CD14-positive monocyte (primary cell): ENCODE measurements at regions not wholly inside any gene's neighbourhood (a gene's known extent, or its start where the extent isn't known, plus 50 kb on each side); places are given as distances from the start of the nearest gene placed in this dataset.
"Not testable (repeated sequence)": the region's sequence is repeated elsewhere in the genome, so short reads cannot be mapped to it uniquely, and the experiment has no call there.

Experiments used
- DNase-seq, 3 donors: peaks; one replicate each; pipeline ENCODE4 v3.0.0-alpha.2; 2011 to 2022
- H2AFZ ChIP-seq: 2 replicates; pipeline ENCODE4 v1.6.0; 2012; ENCODE audit warnings: mild to moderate bottlenecking, low read depth, low read length, inconsistent platforms; ENCODE audit not compliant: insufficient read depth, poor library complexity, severe bottlenecking
- H3K27ac ChIP-seq, 2 donors: 1 replicate in 1 of 2; 2 replicates in 1 of 2; pipeline ENCODE4 v1.5.1; 2012 to 2013; ENCODE audit warnings: low read length in 2 of 2, control low read depth in 1 of 2, inconsistent platforms in 1 of 2, low read depth in 1 of 2, mild to moderate bottlenecking in 1 of 2
- H3K27me3 ChIP-seq, 2 donors: one replicate each; pipeline versions ENCODE4 v1.6.0 to v1.6.1; 2011 to 2013; ENCODE audit warnings: low read length in 2 of 2; ENCODE audit not compliant: control insufficient read depth in 2 of 2, insufficient read depth in 2 of 2
- H3K36me3 ChIP-seq, 2 donors: replicated peaks in 1 of 2; 1 replicate in 1 of 2; 2 replicates in 1 of 2; pipeline versions ENCODE4 v1.5.1 to v1.6.1; 2012 to 2013; ENCODE audit warnings: low read length in 2 of 2, control low read depth in 1 of 2, inconsistent platforms in 1 of 2, mild to moderate bottlenecking in 1 of 2; ENCODE audit not compliant: insufficient read depth in 2 of 2, control insufficient read depth in 1 of 2
- H3K4me1 ChIP-seq, 2 donors: 1 replicate in 1 of 2; 2 replicates in 1 of 2; pipeline versions ENCODE4 v1.5.1 to v1.6.1; 2012 to 2013; ENCODE audit warnings: low read length in 2 of 2, control low read depth in 1 of 2, inconsistent platforms in 1 of 2, mild to moderate bottlenecking in 1 of 2, moderate library complexity in 1 of 2; ENCODE audit not compliant: insufficient read depth in 2 of 2, control insufficient read depth in 1 of 2
- H3K4me2 ChIP-seq: replicated peaks from 2 replicates; pipeline ENCODE3; 2012; ENCODE audit warnings: low read length, moderate library complexity, mild to moderate bottlenecking; ENCODE audit not compliant: poor library complexity, severe bottlenecking; ENCODE audit errors: extremely low read depth
- H3K4me3 ChIP-seq, 3 experiments: fragments of 200-600 bp in 1 of 3; sonication (generic) in 1 of 3; replicated peaks in 1 of 3; 1 replicate in 2 of 3; 2 replicates in 1 of 3; pipeline ENCODE4 v1.5.1; 2011 to 2013; ENCODE audit warnings: low read length in 3 of 3, mild to moderate bottlenecking in 3 of 3, control low read depth in 2 of 3, low read depth in 2 of 3, inconsistent platforms in 1 of 3, moderate library complexity in 1 of 3
- H3K79me2 ChIP-seq: 2 replicates; pipeline ENCODE4 v1.6.0; 2012; ENCODE audit warnings: mild to moderate bottlenecking, control low read depth, inconsistent platforms, low read length, moderate library complexity; ENCODE audit not compliant: insufficient read depth
- H3K9ac ChIP-seq: 2 replicates; pipeline ENCODE4 v1.6.0; 2017; ENCODE audit warnings: low read length, mild to moderate bottlenecking; ENCODE audit not compliant: insufficient read depth, poor library complexity, severe bottlenecking
- H3K9me3 ChIP-seq, 2 donors: replicated peaks in 1 of 2; 1 replicate in 1 of 2; 2 replicates in 1 of 2; pipeline versions ENCODE4 v1.5.1 to v1.6.1; 2012 to 2013; ENCODE audit warnings: low read length in 2 of 2, control low read depth in 1 of 2; ENCODE audit not compliant: control insufficient read depth in 1 of 2, insufficient read depth in 1 of 2
- H4K20me1 ChIP-seq: 2 replicates; pipeline ENCODE4 v1.6.0; 2012; ENCODE audit warnings: mild to moderate bottlenecking, low read length, control low read depth, moderate library complexity; ENCODE audit not compliant: insufficient read depth
- H3K27ac Mint-ChIP-seq, 7 donors: one replicate each; pipeline ENCODE4 v1.8.0; 2020; ENCODE audit warnings: mild to moderate bottlenecking in 7 of 7, mixed read lengths in 7 of 7, moderate library complexity in 6 of 7, inconsistent platforms in 2 of 7
- H3K27me3 Mint-ChIP-seq, 3 donors: one replicate each; pipeline ENCODE4 v1.8.0; 2021 to 2022; ENCODE audit warnings: low read depth in 3 of 3, mild to moderate bottlenecking in 3 of 3, mixed read lengths in 3 of 3, moderate library complexity in 3 of 3, inconsistent platforms in 1 of 3
- H3K36me3 Mint-ChIP-seq, 2 donors: one replicate each; pipeline ENCODE4 v1.8.0; 2020; ENCODE audit warnings: mixed read lengths in 2 of 2, inconsistent platforms in 1 of 2, mild to moderate bottlenecking in 1 of 2
- H3K4me1 Mint-ChIP-seq: one replicate; pipeline ENCODE4 v1.8.0; 2020; ENCODE audit warnings: mild to moderate bottlenecking, mixed read lengths
- H3K4me3 Mint-ChIP-seq, 2 donors: one replicate each; pipeline ENCODE4 v1.8.0; 2020; ENCODE audit warnings: mild to moderate bottlenecking in 2 of 2, mixed read lengths in 2 of 2, moderate library complexity in 1 of 2
- H3K9me3 Mint-ChIP-seq, 7 donors: one replicate each; pipeline ENCODE4 v1.8.0; 2020 to 2022; ENCODE audit warnings: mixed read lengths in 7 of 7, mild to moderate bottlenecking in 6 of 7, moderate library complexity in 6 of 7, inconsistent platforms in 2 of 7
- WGBS: methylation state at CpG from one replicate; pipeline ENCODE4 v1.1.5; 2013; ENCODE audit warnings: missing lambda C conversion rate; ENCODE audit not compliant: insufficient coverage; 5-methylcytosine and 5-hydroxymethylcytosine counted together
- intact Hi-C, 2 donors: fragments of 100-400 bp; cut with micrococcal nuclease; formaldehyde crosslinking; loops; one replicate each; pipeline versions ENCODE4 v1.15.0 to v1.15.1; 2023
- TF ChIP-seq, protein P1 (sequence below): fragments of 200-600 bp; IDR thresholded peaks from one replicate; pipeline ENCODE4 v1.8.0; 2022; ENCODE audit warnings: antibody characterized with exemption, mild to moderate bottlenecking

GRCh38 chr10:63692220-63692896 is 171.2 kb downstream of the REEP3 start:
- Histone ChIP-seq H3K79me2 (no peaks in the 10 kb centered on the region), H3K4me2 (peak overlapping the region; percentile 26), H4K20me1 (no peaks in the 10 kb centered on the region), H3K36me3 (no peaks in the 10 kb centered on the region), H2AFZ (no peak overlapping the region), H3K9me3 (no peaks in the 10 kb centered on the region), H3K27me3 (no peaks in the 10 kb centered on the region), H3K4me3 (no peak overlapping the region), H3K9ac (no peak overlapping the region), H3K27ac (peak overlapping the region; percentile 20 to 53), H3K4me1 (peaks cover 9 to 14% of the 10 kb centered on the region in 2 donors)
- TF ChIP-seq, protein P1, sequence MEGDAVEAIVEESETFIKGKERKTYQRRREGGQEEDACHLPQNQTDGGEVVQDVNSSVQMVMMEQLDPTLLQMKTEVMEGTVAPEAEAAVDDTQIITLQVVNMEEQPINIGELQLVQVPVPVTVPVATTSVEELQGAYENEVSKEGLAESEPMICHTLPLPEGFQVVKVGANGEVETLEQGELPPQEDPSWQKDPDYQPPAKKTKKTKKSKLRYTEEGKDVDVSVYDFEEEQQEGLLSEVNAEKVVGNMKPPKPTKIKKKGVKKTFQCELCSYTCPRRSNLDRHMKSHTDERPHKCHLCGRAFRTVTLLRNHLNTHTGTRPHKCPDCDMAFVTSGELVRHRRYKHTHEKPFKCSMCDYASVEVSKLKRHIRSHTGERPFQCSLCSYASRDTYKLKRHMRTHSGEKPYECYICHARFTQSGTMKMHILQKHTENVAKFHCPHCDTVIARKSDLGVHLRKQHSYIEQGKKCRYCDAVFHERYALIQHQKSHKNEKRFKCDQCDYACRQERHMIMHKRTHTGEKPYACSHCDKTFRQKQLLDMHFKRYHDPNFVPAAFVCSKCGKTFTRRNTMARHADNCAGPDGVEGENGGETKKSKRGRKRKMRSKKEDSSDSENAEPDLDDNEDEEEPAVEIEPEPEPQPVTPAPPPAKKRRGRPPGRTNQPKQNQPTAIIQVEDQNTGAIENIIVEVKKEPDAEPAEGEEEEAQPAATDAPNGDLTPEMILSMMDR: no peak
- intact Hi-C loops: no loop called here
- peak; percentile 41 to 53 (median 52) for DNase-seq
- Mint-ChIP-seq H3K4me3 (no peak overlapping the region), H3K27ac (peak overlapping the region; percentile 64 to 91 (median 83)), H3K36me3 (no peaks in the 10 kb centered on the region), H3K27me3 (no peaks in the 10 kb centered on the region), H3K9me3 (peaks cover 0 to 6% (median 0%) of the 10 kb centered on the region in 7 donors), H3K4me1 (peaks cover 12% of the 10 kb centered on the region)
- no CpG with 5 or more reads among the region's 2 CpGs for WGBS

DNA sequence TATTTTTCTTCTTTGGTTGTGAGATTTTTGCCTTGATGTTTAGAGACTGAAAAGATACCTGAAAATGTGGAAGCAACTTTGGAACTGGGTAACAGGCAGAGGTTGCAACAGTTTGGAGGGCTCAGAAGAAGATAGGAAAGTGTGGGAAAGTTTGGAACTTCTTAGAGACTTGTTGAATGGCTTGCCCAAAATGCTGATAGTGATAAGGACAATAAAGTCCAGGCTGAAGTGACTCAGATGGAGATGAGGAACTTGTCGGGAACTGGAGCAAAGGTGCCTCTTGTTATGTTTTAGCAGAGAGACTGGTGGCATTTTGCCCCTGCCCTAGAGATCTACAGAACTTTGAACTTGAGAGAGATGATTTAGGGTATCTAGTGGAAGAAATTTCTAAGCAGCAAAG is 171.8 kb downstream of the REEP3 start:
- not testable (repeated sequence) for H3K27ac ChIP-seq, H4K20me1 ChIP-seq
- 80% methylated on average over 1 of the region's 1 CpG for WGBS

More for the DNA sequence above, 171.8 kb downstream of the REEP3 start:
- H3K27me3 Mint-ChIP-seq, H3K36me3 Mint-ChIP-seq, H3K4me2 ChIP-seq, H3K9me3 Mint-ChIP-seq, H3K4me3 ChIP-seq, H2AFZ ChIP-seq, H3K36me3 ChIP-seq, H3K27me3 ChIP-seq, H3K4me3 Mint-ChIP-seq, H3K79me2 ChIP-seq, H3K9ac ChIP-seq, H3K9me3 ChIP-seq, intact Hi-C loops: not testable (repeated sequence)
- peaks cover 9 to 14% of the 10 kb centered on the region in 2 donors for H3K4me1 ChIP-seq
- H3K27ac Mint-ChIP-seq: peak overlapping the region in 6 of 7 donors; percentile 34 to 74 (median 54)
- H3K4me1 Mint-ChIP-seq: peaks cover 14% of the 10 kb centered on the region
- peak in 2 of 3 donors; percentile 27 to 37 for DNase-seq
